ENCODE measurements at regions not wholly inside any gene's neighbourhood (a gene's known extent, or its start where the extent isn't known, plus 50 kb on each side); places are given as distances from the start of the nearest gene placed in this dataset.

DNA sequence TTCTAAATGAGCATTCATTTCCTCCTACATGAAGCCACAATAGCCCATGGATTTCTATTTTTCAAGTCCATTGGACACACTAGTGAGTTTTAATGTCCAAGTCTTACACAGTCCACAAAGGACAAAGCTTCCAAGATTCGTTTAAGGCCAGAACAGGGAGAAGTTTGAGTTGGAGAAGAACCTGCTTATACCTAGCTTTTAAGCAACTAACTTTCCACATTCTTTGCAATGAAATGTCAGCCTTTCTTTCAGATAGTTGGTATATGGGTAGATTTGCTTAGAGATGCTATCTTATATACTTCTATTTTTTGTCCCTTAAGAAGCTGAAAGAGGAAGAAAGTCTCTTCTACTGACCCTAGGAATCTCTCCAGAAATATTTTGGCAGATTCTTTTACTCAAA is 66.1 kb upstream of the NPAS2 start:
- Histone ChIP-seq H3K9me3 (ENCODE audit: insufficient read depth, low read length) (no peaks in the 10 kb centered on the region), H3K4me3 (ENCODE audit: insufficient read length, low read depth) (no peak overlapping the region), H3K4me1 (ENCODE audit: insufficient read depth, insufficient read length) (no peaks in the 10 kb centered on the region), H3K36me3 (ENCODE audit: insufficient read depth, insufficient read length, low read length) (no peaks in the 10 kb centered on the region), H3K9ac (ENCODE audit: insufficient read length, low read depth) (no peak overlapping the region), H3K27me3 (ENCODE audit: insufficient read depth, insufficient read length) (no peaks in the 10 kb centered on the region)
- TF ChIP-seq SUZ12 (IDR thresholded peaks at IDR 0.05; ENCODE audit: extremely low read depth, insufficient read depth, insufficient read length), result no peak
- TF ChIP-seq YY1 (IDR thresholded peaks at IDR 0.05; ENCODE audit: insufficient read depth, insufficient read length), result no peak
- no peak for TF ChIP-seq ZNF274 (IDR thresholded peaks at IDR 0.05; ENCODE audit: low read depth, low read length)
- no peak for DNase-seq (ENCODE audit: low read depth, low spot score)

DNA sequence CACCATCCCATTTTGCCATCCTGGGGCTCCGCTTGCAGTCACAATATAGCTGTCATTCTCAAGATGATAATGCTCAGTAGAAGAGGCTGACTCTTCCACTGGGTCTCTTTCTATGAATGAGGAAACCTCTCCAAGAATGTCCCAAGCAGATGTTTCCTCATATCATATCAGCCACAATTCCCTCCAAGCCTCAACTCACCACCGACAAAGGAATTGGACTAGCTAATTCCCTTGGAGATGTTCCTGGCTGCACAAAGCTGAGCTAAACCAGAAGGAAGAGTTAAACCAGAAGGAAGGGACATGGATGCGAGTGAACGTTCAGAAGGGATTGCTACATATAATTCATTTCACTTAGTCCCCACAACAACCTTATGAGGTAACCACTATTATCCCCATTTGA is 65.0 kb upstream of the NPAS2 start:
- Histone ChIP-seq H3K36me3 (ENCODE audit: insufficient read depth, insufficient read length, low read length) (no peaks in the 10 kb centered on the region), H3K4me1 (ENCODE audit: insufficient read depth, insufficient read length) (no peaks in the 10 kb centered on the region), H3K9ac (ENCODE audit: insufficient read length, low read depth) (no peak overlapping the region), H3K4me3 (ENCODE audit: insufficient read length, low read depth) (no peak overlapping the region), H3K9me3 (ENCODE audit: insufficient read depth, low read length) (no peaks in the 10 kb centered on the region), H3K27me3 (ENCODE audit: insufficient read depth, insufficient read length) (no peaks in the 10 kb centered on the region)
- DNase-seq (ENCODE audit: low read depth, low spot score), result no peak
- no peak for TF ChIP-seq YY1 (IDR thresholded peaks at IDR 0.05; ENCODE audit: insufficient read depth, insufficient read length)
- TF ChIP-seq SUZ12 (IDR thresholded peaks at IDR 0.05; ENCODE audit: extremely low read depth, insufficient read depth, insufficient read length), result no peak
- no peak for TF ChIP-seq ZNF274 (IDR thresholded peaks at IDR 0.05; ENCODE audit: low read depth, low read length)

DNA sequence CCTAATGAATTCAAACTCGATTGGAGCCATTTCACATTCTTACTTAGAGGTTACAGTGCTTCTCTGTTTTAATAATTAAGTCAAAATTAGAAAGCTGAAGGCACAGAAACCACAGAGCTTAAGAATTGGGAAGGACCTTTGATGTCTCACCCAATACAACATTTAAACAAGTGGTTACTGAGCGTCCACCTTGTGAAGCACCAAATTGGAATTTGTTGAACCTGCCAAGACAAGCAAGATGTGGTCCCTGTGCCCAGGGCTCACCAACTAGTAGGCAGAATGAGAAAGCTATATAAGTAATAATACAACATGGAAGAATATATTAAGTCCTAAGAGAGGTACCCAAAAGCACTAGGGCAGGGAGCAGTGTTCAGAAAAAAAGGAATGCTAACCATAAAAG is 64.5 kb upstream of the NPAS2 start:
- DNase-seq (ENCODE audit: low read depth, low spot score), result no peak
- no peaks in the 10 kb centered on the region for H3K4me1 ChIP-seq (ENCODE audit: insufficient read depth, insufficient read length)

DNA sequence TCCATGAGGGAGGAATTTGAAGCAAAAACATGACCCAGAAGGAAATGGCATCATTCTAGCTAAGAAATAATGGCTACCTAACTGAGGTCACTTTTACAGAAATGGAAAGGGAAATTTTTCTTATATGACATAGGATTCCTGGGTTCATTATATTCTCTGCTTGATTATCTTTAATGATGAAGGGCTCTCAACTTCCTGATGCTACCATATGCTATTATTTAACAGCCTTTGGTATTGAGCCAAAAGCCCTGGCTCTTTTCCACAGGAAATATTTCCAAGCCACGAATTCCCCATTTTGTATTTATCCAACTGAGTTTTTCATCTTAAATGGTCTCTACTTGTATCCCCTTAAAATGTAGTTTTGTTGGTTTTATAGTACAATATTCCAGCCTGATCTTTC is 63.2 kb upstream of the NPAS2 start:
- TF ChIP-seq YY1 (IDR thresholded peaks at IDR 0.05; ENCODE audit: insufficient read depth, insufficient read length), result no peak
- TF ChIP-seq ZNF274 (IDR thresholded peaks at IDR 0.05; ENCODE audit: low read depth, low read length), result no peak
- TF ChIP-seq SUZ12 (IDR thresholded peaks at IDR 0.05; ENCODE audit: extremely low read depth, insufficient read depth, insufficient read length), result no peak
- no peaks in the 10 kb centered on the region for H3K9me3 ChIP-seq (ENCODE audit: insufficient read depth, low read length)
- H3K4me3 ChIP-seq (ENCODE audit: insufficient read length, low read depth), result no peak overlapping the region
- no peaks in the 10 kb centered on the region for H3K4me1 ChIP-seq (ENCODE audit: insufficient read depth, insufficient read length)
- H3K9ac ChIP-seq (ENCODE audit: insufficient read length, low read depth), result no peak overlapping the region
- H3K36me3 ChIP-seq (ENCODE audit: insufficient read depth, insufficient read length, low read length), result no peaks in the 10 kb centered on the region
- H3K27me3 ChIP-seq (ENCODE audit: insufficient read depth, insufficient read length), result no peaks in the 10 kb centered on the region
- DNase-seq (ENCODE audit: low read depth, low spot score), result no peak

More for the DNA sequence above, 64.5 kb upstream of the NPAS2 start:
- Histone ChIP-seq H3K4me3 (ENCODE audit: insufficient read length, low read depth) (no peak overlapping the region), H3K27me3 (ENCODE audit: insufficient read depth, insufficient read length) (no peaks in the 10 kb centered on the region), H3K9me3 (ENCODE audit: insufficient read depth, low read length) (no peaks in the 10 kb centered on the region), H3K36me3 (ENCODE audit: insufficient read depth, insufficient read length, low read length) (no peaks in the 10 kb centered on the region), H3K9ac (ENCODE audit: insufficient read length, low read depth) (no peak overlapping the region)
- TF ChIP-seq SUZ12 (IDR thresholded peaks at IDR 0.05; ENCODE audit: extremely low read depth, insufficient read depth, insufficient read length), result no peak
- TF ChIP-seq ZNF274 (IDR thresholded peaks at IDR 0.05; ENCODE audit: low read depth, low read length), result no peak
- TF ChIP-seq YY1 (IDR thresholded peaks at IDR 0.05; ENCODE audit: insufficient read depth, insufficient read length), result no peak

DNA sequence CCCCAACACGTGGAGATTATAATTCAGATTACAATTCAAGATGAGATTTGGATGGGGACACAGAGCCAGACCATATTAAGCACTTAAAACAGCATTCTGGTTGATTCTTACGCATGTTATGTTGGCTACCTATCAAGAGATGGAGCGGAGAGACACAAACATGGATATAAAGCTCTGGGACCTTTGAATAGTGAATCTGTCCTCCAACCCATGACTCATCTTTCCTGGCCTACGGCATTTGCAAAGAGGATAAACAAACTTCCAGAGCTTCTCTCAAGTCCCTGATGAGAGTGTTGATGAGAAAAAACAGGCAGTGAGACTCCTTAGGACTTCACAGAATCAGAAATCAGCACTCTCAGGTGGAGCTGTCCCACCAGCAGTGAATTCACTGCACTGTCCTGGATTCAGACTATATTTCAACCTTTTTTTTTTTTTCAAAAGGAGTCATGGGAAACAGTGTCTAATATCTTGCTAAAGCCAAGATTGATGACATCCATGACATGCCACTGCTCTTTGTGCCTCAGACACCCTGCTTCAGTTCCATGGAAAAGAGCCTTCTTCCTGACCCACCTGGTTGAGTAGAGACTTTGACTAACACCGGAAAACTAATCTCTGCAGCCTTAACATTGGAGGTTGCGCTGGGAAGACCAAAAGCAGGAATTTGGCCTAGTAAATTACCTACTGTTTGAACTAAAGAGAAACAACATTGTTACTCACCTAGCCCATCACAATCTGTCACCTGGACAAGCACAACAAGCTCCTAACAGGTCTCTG is 62.1 kb upstream of the NPAS2 start:
- Histone ChIP-seq H3K27me3 (ENCODE audit: insufficient read depth, insufficient read length) (no peaks in the 10 kb centered on the region), H3K4me1 (ENCODE audit: insufficient read depth, insufficient read length) (no peaks in the 10 kb centered on the region), H3K9me3 (ENCODE audit: insufficient read depth, low read length) (no peaks in the 10 kb centered on the region), H3K36me3 (ENCODE audit: insufficient read depth, insufficient read length, low read length) (no peaks in the 10 kb centered on the region), H3K4me3 (ENCODE audit: insufficient read length, low read depth) (no peak overlapping the region), H3K9ac (ENCODE audit: insufficient read length, low read depth) (no peak overlapping the region)
- DNase-seq (ENCODE audit: low read depth, low spot score), result peak; percentile 25
- TF ChIP-seq SUZ12 (IDR thresholded peaks at IDR 0.05; ENCODE audit: extremely low read depth, insufficient read depth, insufficient read length) (no peak), ZNF274 (IDR thresholded peaks at IDR 0.05; ENCODE audit: low read depth, low read length) (no peak), YY1 (IDR thresholded peaks at IDR 0.05; ENCODE audit: insufficient read depth, insufficient read length) (no peak)

- TF ChIP-seq SUZ12 (IDR thresholded peaks at IDR 0.05; ENCODE audit: extremely low read depth, insufficient read depth, insufficient read length), result no peak
- TF ChIP-seq ZNF274 (IDR thresholded peaks at IDR 0.05; ENCODE audit: low read depth, low read length), result no peak
- TF ChIP-seq YY1 (IDR thresholded peaks at IDR 0.05; ENCODE audit: insufficient read depth, insufficient read length), result no peak
- Histone ChIP-seq H3K27me3 (ENCODE audit: insufficient read depth, insufficient read length) (no peaks in the 10 kb centered on the region), H3K9ac (ENCODE audit: insufficient read length, low read depth) (no peak overlapping the region)
These were observed 60.0 kb upstream of the NPAS2 start for GRCh38 chr2:100759901-100760300.

GRCh38 chr2:100761365-100761764 is 58.6 kb upstream of the NPAS2 start:
- H3K9ac ChIP-seq (ENCODE audit: insufficient read length, low read depth), result no peak overlapping the region
- TF ChIP-seq ZNF274 (IDR thresholded peaks at IDR 0.05; ENCODE audit: low read depth, low read length) (no peak), YY1 (IDR thresholded peaks at IDR 0.05; ENCODE audit: insufficient read depth, insufficient read length) (no peak), SUZ12 (IDR thresholded peaks at IDR 0.05; ENCODE audit: extremely low read depth, insufficient read depth, insufficient read length) (no peak)
- no peaks in the 10 kb centered on the region for H3K4me1 ChIP-seq (ENCODE audit: insufficient read depth, insufficient read length)
- no peak for DNase-seq (ENCODE audit: low read depth, low spot score)
- H3K36me3 ChIP-seq (ENCODE audit: insufficient read depth, insufficient read length, low read length), result no peaks in the 10 kb centered on the region
- no peak overlapping the region for H3K4me3 ChIP-seq (ENCODE audit: insufficient read length, low read depth)
- no peaks in the 10 kb centered on the region for H3K27me3 ChIP-seq (ENCODE audit: insufficient read depth, insufficient read length)
- H3K9me3 ChIP-seq (ENCODE audit: insufficient read depth, low read length), result no peaks in the 10 kb centered on the region

More at GRCh38 chr2:100759901-100760300, 60.0 kb upstream of the NPAS2 start:
- Histone ChIP-seq H3K36me3 (ENCODE audit: insufficient read depth, insufficient read length, low read length) (no peaks in the 10 kb centered on the region), H3K4me1 (ENCODE audit: insufficient read depth, insufficient read length) (no peaks in the 10 kb centered on the region), H3K4me3 (ENCODE audit: insufficient read length, low read depth) (no peak overlapping the region), H3K9me3 (ENCODE audit: insufficient read depth, low read length) (no peaks in the 10 kb centered on the region)
- DNase-seq (ENCODE audit: low read depth, low spot score), result no peak

All from NT2/D1 (cell line).